Right cardiac atrium (tissue), 5 donors: ENCODE measurements at regions not wholly inside any gene's neighbourhood (a gene's known extent, or its start where the extent isn't known, plus 50 kb on each side); places are given as distances from the start of the nearest gene placed in this dataset.
A peak's percentile ranks its signal among the peaks of the same experiment; 100 is the strongest.

Source experiments
- ATAC-seq, 2 donors: fragments of 200-7000 bp; cut with Tn5 transposase; one replicate each; pipeline versions ENCODE4 v1.8.0 to v1.9.1; 2020; ENCODE audit warnings: moderate library complexity in 2 of 2, mild to moderate bottlenecking in 1 of 2
- DNase-seq, 3 donors: peaks; one replicate each; pipeline ENCODE4 v3.0.0-alpha.2; 2020
- H3K27ac ChIP-seq: one replicate; pipeline ENCODE4 v1.5.1; 2013; ENCODE audit warnings: mild to moderate bottlenecking, low read length, control low read depth, moderate library complexity
- H3K27me3 ChIP-seq: one replicate; pipeline ENCODE4 v1.6.1; 2013; ENCODE audit not compliant: control insufficient read depth, insufficient read depth
- H3K4me1 ChIP-seq: one replicate; pipeline ENCODE4 v1.6.1; 2013; ENCODE audit warnings: low read length; ENCODE audit not compliant: control insufficient read depth, insufficient read depth
- H3K4me3 ChIP-seq: one replicate; pipeline ENCODE4 v1.5.1; 2013; ENCODE audit warnings: low read length, control low read depth
- H3K9me3 ChIP-seq: one replicate; pipeline ENCODE4 v1.6.1; 2013; ENCODE audit warnings: low read length; ENCODE audit not compliant: control insufficient read depth
- WGBS: extraction: QIAGEN DNeasy Blood & Tissue Kit; methylation state at CpG from one replicate; pipeline ENCODE4 v1.1.7; 2013; 5-methylcytosine and 5-hydroxymethylcytosine counted together
- intact Hi-C, 4 donors: fragments of 100-400 bp; cut with DNase I; formaldehyde crosslinking; loops; one replicate each; pipeline versions ENCODE4 v1.11.0 to v1.14.0; 2022 to 2023
- donor health status: healthy with polysubstance abuse.
- donor health status: DM: no; HTN: yes; CAD: no.
- donor health status: DM: no; HTN: no; CAD: no.
- donor health status: DM: no; HTN: yes; CAD: no; lungs with severe emphysema.
- donor health status: DM: yes; HTN: yes; CAD: no.

GRCh38 chr13:44206434-44206833, 167.2 kb upstream of the SERP2 start:
- Histone ChIP-seq H3K4me1 (no peaks in the 10 kb centered on the region), H3K27me3 (no peaks in the 10 kb centered on the region), H3K9me3 (no peaks in the 10 kb centered on the region), H3K27ac (no peak overlapping the region), H3K4me3 (no peak overlapping the region)
- no peak for DNase-seq
- no peak for ATAC-seq
- intact Hi-C loops: no loop called here
- WGBS: 87% methylated on average over 3 of the region's 3 CpGs

- Histone ChIP-seq H3K27me3 (no peaks in the 10 kb centered on the region), H3K27ac (no peak overlapping the region), H3K4me1 (no peaks in the 10 kb centered on the region), H3K4me3 (no peak overlapping the region), H3K9me3 (no peaks in the 10 kb centered on the region)
- 100% methylated on average over 2 of the region's 2 CpGs for WGBS
- no peak for DNase-seq
- intact Hi-C loops: no loop called here
- ATAC-seq: no peak
Measured at GRCh38 chr13:44207476-44207875, 166.1 kb upstream of the SERP2 start.

GRCh38 chr13:44210525-44210924, 163.1 kb upstream of the SERP2 start:
- Histone ChIP-seq H3K4me3 (no peak overlapping the region), H3K27ac (no peak overlapping the region), H3K9me3 (no peaks in the 10 kb centered on the region), H3K27me3 (no peaks in the 10 kb centered on the region), H3K4me1 (no peaks in the 10 kb centered on the region)
- ATAC-seq (no peak), DNase-seq (no peak)
- WGBS: 85% methylated on average over 2 of the region's 2 CpGs
- intact Hi-C loops: no loop called here

GRCh38 chr13:44211286-44211685, 162.3 kb upstream of the SERP2 start:
- no peaks in the 10 kb centered on the region for H3K4me1 ChIP-seq
- peak in 1 of 2 donors; percentile 79 for ATAC-seq
- intact Hi-C loops: no loop called here
- H3K27me3 ChIP-seq: no peaks in the 10 kb centered on the region
- no peak overlapping the region for H3K27ac ChIP-seq
- no peaks in the 10 kb centered on the region for H3K9me3 ChIP-seq
- no peak for DNase-seq
- 63% methylated on average over 4 of the region's 4 CpGs for WGBS
- H3K4me3 ChIP-seq: no peak overlapping the region

GRCh38 chr13:44211704-44212346, 161.8 kb upstream of the SERP2 start:
- no peak for DNase-seq
- Histone ChIP-seq H3K27ac (no peak overlapping the region), H3K4me3 (no peak overlapping the region), H3K4me1 (no peaks in the 10 kb centered on the region), H3K9me3 (no peaks in the 10 kb centered on the region), H3K27me3 (no peaks in the 10 kb centered on the region)
- 85% methylated on average over 14 of the region's 14 CpGs for WGBS
- intact Hi-C loops: no loop called here
- ATAC-seq: no peak

GRCh38 chr13:44212633-44213396, 160.8 kb upstream of the SERP2 start:
- WGBS: 42% methylated on average over 9 of the region's 9 CpGs
- H3K4me1 ChIP-seq: no peaks in the 10 kb centered on the region
- H3K27ac ChIP-seq: no peak overlapping the region

GRCh38 chr13:44218501-44219240, 155.0 kb upstream of the SERP2 start:
- ATAC-seq: peak; percentile 96
- peak overlapping the region; percentile 65 for H3K27ac ChIP-seq
- H3K27me3 ChIP-seq: no peaks in the 10 kb centered on the region
- intact Hi-C loops: no loop called here
- H3K4me3 ChIP-seq: no peak overlapping the region
- peaks cover 6% of the 10 kb centered on the region for H3K4me1 ChIP-seq
- WGBS: 61% methylated on average over 10 of the region's 10 CpGs
- DNase-seq: peak; percentile 84 to 94 (median 89)
- no peaks in the 10 kb centered on the region for H3K9me3 ChIP-seq

More at GRCh38 chr13:44212633-44213396, 160.8 kb upstream of the SERP2 start:
- Histone ChIP-seq H3K9me3 (no peaks in the 10 kb centered on the region), H3K4me3 (no peak overlapping the region), H3K27me3 (no peaks in the 10 kb centered on the region)
- DNase-seq (peak in 2 of 3 donors; percentile 60 to 80), ATAC-seq (peak; percentile 59 to 77)
- intact Hi-C loops: no loop called here

GRCh38 chr13:44219577-44220548, 153.8 kb upstream of the SERP2 start:
- Histone ChIP-seq H3K9me3 (no peaks in the 10 kb centered on the region), H3K27me3 (no peaks in the 10 kb centered on the region), H3K4me1 (peaks cover 7% of the 10 kb centered on the region), H3K27ac (peak overlapping the region; percentile 65), H3K4me3 (no peak overlapping the region)
- 72% methylated on average over 13 of the region's 13 CpGs for whole genome bisulfite sequencing
- intact Hi-C loops: no loop called here
- ATAC-seq (peak in 1 of 2 donors; percentile 27), DNase-seq (peak in 1 of 3 donors; percentile 61)

GRCh38 chr13:44220948-44221347, 152.7 kb upstream of the SERP2 start:
- intact Hi-C loops: no loop called here
- ATAC-seq: no peak
- peaks cover 7% of the 10 kb centered on the region for H3K4me1 ChIP-seq
- no peaks in the 10 kb centered on the region for H3K9me3 ChIP-seq
- WGBS: 56% methylated on average over 3 of the region's 3 CpGs
- H3K4me3 ChIP-seq: no peak overlapping the region
- peak in 1 of 3 donors; percentile 58 for DNase-seq
- H3K27me3 ChIP-seq: no peaks in the 10 kb centered on the region
- no peak overlapping the region for H3K27ac ChIP-seq

GRCh38 chr13:44221657-44222056, 152.0 kb upstream of the SERP2 start:
- Histone ChIP-seq H3K27ac (no peak overlapping the region), H3K9me3 (no peaks in the 10 kb centered on the region), H3K4me3 (no peak overlapping the region), H3K27me3 (no peaks in the 10 kb centered on the region), H3K4me1 (peaks cover 7% of the 10 kb centered on the region)
- intact Hi-C loops: no loop called here
- 75% methylated on average over 4 of the region's 4 CpGs for WGBS
- DNase-seq: no peak
- no peak for ATAC-seq
